Inflammatory macrophage treated with lipopolysaccharide for 4 hours (primary cell): ENCODE measurements at regions not wholly inside any gene's neighbourhood (a gene's known extent, or its start where the extent isn't known, plus 50 kb on each side); places are given as distances from the start of the nearest gene placed in this dataset.

ENCODE experiments used
- DNase-seq: peaks from one replicate; pipeline ENCODE4 v3.0.0-alpha.2; 2020

- peak; percentile 45 for DNase-seq
These were observed 78.5 kb upstream of the BCL6 start for GRCh38 chr3:187823746-187824145.

DNA sequence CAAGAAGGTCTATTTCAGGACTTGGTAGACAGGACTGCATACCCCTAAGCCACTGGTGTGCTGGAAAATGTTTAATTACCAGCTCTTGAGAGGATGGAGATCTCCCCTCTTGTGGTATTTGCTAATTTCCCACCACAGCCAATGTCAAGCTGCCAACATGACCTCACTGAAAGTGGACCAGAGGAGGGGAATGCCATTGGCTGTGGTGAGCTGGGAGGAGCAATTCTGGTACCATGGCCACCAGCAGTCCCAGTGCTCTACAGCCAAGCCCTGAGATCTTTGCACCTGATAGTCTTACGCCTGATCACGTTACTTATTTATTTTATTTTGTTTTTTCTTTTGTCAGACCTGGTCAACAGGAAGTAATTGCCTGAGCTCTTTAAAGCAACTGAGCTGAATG lies 82.5 kb upstream of the BCL6 start:
- no peak for DNase-seq

DNA sequence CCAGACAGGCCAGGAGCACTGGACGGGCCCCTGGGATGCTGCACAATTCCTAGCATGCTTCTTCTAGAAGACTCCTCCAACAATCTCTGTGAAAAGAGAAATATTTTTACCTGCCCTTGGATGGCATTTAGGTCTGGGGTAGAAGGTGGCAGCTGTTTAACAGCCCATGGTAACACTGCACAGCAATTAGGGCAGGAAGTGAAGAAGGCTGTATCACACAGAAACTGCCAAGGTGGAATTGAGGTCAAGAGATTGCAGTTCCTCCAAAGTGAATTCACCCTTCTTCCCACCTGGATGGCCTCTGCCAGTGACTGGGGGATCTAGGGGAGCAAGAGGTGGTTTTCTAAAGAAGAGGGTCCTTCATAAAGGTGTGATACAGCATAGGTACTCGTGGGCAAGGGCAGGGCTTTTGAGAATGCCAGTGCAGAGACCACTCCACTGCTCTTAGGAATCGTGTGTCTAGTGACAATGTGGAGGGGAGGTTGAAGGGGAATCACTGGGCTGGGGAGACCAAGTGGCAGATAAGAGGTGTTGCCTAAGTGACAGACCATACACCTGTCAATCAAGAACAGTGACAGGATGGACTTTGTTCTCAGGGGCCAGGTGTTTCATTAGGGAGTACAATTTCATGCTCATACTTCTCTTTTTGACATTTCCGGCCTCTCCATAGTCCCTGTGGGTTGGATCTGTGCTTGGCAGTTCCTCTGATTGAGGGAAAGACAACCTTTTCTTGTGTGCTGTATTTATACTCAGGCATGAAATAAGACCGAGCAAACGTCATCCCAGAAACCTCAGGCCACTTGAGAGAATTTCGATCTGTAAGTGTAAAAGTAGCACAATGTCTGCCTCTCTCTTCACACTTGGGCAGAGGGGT lies 83.5 kb upstream of the BCL6 start:
- DNase-seq = no peak

DNA sequence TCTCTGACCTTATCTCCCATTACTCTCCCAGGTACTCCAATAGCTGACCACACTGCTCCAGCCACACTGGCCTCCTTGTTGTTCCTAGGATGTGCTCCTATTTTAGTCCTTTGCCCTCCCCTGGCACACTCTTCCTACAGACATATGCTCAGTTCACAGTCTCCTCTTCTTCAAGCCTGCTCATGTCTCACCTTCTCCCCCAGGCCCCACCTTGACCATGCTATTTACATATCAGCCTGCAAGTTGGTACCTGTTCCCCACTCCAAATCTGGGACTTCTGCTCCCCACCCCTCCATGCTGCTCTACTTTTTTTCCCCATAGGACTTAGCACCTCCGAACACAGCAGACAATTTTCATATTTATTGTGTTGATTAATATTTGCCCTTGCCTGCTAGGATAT lies 84.9 kb upstream of the BCL6 start:
- no peak for DNase-seq

GRCh38 chr3:187831125-187832051 lies 86.1 kb upstream of the BCL6 start:
- DNase-seq = no peak

GRCh38 chr3:187832202-187832601 lies 86.9 kb upstream of the BCL6 start:
- DNase-seq = peak; percentile 36

DNA sequence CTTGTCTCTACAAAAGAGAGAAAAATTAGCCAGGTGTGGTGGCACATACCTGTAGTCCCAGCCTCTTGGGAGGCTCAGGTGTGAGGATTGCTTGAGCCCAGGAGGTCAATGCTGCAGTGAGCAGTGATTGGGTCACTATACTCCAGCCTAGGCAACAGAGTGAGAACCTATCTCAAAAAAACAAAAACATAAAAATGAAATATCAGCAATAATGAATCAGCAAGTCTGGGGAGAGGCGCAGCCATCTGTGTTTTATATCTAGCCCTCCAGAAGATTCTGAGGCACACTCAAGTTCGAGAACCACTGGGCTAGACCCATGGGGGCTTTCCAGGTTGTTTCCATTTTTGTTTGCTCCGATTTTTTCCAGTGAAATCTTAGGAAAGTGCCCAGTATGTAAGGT lies 88.1 kb upstream of the BCL6 start:
- no peak for DNase-seq

- DNase-seq = no peak
These were observed 88.7 kb upstream of the BCL6 start for GRCh38 chr3:187833799-187834578.

- DNase-seq = no peak
These were observed 91.8 kb upstream of the BCL6 start for GRCh38 chr3:187836823-187837770.

DNA sequence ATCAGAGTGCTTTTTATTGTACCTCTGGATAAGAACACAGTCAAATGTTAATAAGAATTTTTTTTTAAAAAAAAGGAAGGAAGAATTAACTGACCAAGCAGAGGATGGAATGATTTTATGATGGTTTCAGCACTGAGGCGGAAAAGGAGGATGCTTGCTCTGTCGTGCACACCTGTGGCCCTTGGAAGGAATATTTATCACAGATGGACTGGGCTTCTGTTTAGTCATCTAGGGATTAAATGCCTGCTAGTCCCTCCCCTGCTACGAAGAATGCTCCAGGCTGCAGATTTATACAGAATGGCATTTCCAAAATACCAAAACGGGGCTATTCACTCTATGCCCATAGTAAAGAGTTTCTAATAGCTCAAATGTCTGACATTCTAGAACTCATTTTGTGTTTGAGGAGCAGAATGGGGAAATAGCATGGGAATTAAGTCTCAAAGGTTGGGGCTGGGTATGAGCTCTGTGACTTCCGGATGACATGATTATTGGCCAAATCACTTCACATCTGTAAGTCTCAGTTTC lies 92.8 kb upstream of the BCL6 start:
- DNase-seq = peak; percentile 48

DNA sequence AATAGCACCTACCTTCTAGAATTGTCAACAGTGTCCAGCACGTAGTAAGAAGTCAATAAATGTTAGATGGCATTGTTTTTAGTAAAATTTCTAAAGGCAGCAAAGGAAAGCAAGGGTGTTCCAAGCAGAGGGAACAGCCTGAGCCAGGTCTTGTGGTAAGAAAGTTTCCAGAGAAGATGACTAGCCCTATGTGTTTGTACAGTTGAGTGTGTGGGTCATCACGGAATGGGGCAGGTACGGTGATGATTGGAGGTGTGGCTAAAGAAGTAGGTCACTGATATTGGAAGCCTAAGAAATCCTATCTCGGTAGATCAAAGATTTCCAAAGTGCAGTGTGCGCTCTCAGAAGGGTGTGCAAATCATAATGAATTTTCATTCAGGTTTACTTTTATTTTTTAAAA lies 94.2 kb upstream of the BCL6 start:
- no peak for DNase-seq

- DNase-seq = no peak
These were observed 95.6 kb upstream of the BCL6 start for GRCh38 chr3:187840856-187841255.

- peak; percentile 10 for DNase-seq
These were observed 96.3 kb upstream of the BCL6 start for GRCh38 chr3:187841560-187841959.

- no peak for DNase-seq
These were observed 98.4 kb upstream of the BCL6 start for GRCh38 chr3:187843654-187844053.

- no peak for DNase-seq
These were observed 99.4 kb upstream of the BCL6 start for GRCh38 chr3:187844708-187845107.

DNA sequence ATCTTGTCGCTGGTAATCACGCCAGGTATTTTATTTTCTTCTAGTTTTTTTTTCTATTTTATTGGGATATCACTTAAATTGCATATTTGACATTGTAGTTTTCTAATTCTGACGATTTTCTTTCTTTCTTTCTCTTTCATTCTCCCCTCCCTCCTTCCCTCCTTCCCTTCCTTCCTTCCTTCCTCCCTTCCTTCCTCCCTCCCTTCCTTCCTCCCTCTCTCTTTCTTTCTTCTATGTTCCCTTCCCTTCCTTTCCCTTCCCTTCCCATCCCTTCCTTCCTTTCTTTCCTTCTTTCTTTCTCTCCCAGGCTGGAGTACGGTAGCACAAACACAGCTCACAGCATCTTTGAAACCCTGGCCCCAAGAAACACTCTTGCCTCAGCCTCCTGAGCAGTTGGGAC lies 100.6 kb upstream of the BCL6 start:
- no peak for DNase-seq

DNA sequence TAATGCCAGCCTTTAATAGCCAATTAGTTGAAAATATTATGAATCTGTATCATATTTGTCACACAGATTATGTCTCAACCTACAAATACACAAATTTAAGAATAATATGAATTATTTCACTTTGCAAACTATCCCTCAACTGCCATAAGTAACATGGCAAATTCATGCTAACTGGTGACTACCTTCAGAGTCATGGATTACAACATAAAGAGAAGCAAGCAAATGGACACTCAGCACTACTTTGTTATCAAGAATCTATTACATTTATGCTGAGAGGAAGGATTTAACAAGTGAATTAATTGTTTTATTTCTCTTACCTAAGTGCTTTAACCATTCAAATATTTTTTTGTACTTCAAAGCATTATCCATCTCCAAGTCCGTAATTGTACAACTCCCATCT lies 103.1 kb upstream of the BCL6 start:
- peak; percentile 32 for DNase-seq

GRCh38 chr3:187849016-187849654 lies 103.9 kb upstream of the BCL6 start:
- peak; percentile 52 for DNase-seq

GRCh38 chr3:187850258-187850921 lies 105.1 kb upstream of the BCL6 start:
- DNase-seq = peak; percentile 85
